ENCODE measurements at regions not wholly inside any gene's neighbourhood (a gene's known extent, or its start where the extent isn't known, plus 50 kb on each side); places are given as distances from the start of the nearest gene placed in this dataset.

DNA sequence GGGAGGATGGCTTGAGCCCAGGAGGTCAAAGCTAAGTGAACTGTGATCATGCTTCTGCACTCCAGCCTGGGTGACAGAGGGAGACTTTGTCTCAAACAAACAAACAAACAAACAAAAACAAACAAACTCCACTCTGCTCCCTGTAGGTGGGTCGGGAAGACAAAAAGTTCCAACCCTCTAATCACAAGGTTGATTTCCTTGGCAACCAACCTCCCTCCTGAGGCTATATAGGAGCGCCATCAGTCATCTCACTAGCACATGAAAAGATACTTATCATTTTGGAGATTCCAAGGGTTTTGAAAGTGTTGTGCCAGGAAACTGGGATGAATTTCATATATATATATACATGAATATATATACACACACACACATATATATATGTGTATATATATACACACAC is 160.5 kb downstream of the TUSC1 start:
- Histone ChIP-seq H2AFZ (ENCODE audit: control insufficient read depth, low read length) (no peak overlapping the region), H3K4me1 (ENCODE audit: control insufficient read depth, extremely low read depth, insufficient read depth, low read length) (no peaks in the 10 kb centered on the region), H3K4me2 (ENCODE audit: control insufficient read depth, extremely low read depth, insufficient read depth, low read depth, low read length) (no peak overlapping the region), H3K27me3 (ENCODE audit: control insufficient read depth, extremely low read depth, insufficient read depth, low read length) (no peaks in the 10 kb centered on the region), H3K9me1 (ENCODE audit: control insufficient read depth, extremely low read depth, insufficient read depth, low read length) (no peaks in the 10 kb centered on the region), H3K27ac (ENCODE audit: control insufficient read depth, insufficient read depth, low read length) (no peak overlapping the region), H3K9ac (ENCODE audit: control insufficient read depth, extremely low read depth, insufficient read depth, low read length) (no peak overlapping the region), H3K79me2 (ENCODE audit: control insufficient read depth, insufficient read depth, low read length) (no peaks in the 10 kb centered on the region), H3K9me3 (ENCODE audit: control insufficient read depth, low read depth, low read length) (no peaks in the 10 kb centered on the region), H3K4me3 (ENCODE audit: control insufficient read depth in 2 of 3, extremely low read depth in 1 of 3, insufficient read depth in 2 of 3, low read depth in 1 of 3, low read length in 3 of 3) (no peak overlapping the region), H3K36me3 (ENCODE audit: control insufficient read depth in 2 of 2, extremely low read depth in 1 of 2, insufficient read depth in 2 of 2, low read length in 2 of 2) (no peaks in the 10 kb centered on the region), H4K20me1 (ENCODE audit: control insufficient read depth, extremely low read depth, insufficient read depth, low read length) (no peaks in the 10 kb centered on the region)
- DNase-seq (ENCODE audit: low read depth, low spot score): no peak
- TF ChIP-seq, protein P1, sequence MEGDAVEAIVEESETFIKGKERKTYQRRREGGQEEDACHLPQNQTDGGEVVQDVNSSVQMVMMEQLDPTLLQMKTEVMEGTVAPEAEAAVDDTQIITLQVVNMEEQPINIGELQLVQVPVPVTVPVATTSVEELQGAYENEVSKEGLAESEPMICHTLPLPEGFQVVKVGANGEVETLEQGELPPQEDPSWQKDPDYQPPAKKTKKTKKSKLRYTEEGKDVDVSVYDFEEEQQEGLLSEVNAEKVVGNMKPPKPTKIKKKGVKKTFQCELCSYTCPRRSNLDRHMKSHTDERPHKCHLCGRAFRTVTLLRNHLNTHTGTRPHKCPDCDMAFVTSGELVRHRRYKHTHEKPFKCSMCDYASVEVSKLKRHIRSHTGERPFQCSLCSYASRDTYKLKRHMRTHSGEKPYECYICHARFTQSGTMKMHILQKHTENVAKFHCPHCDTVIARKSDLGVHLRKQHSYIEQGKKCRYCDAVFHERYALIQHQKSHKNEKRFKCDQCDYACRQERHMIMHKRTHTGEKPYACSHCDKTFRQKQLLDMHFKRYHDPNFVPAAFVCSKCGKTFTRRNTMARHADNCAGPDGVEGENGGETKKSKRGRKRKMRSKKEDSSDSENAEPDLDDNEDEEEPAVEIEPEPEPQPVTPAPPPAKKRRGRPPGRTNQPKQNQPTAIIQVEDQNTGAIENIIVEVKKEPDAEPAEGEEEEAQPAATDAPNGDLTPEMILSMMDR (optimal IDR thresholded peaks at IDR 0.05 in 1 of 3, IDR thresholded peaks at IDR 0.05 in 1 of 3, conservative IDR thresholded peaks at IDR 0.05 in 1 of 3; ENCODE audit: extremely low read depth in 1 of 3, insufficient read depth in 2 of 3, low read length in 3 of 3): no peak
- no peak for TF ChIP-seq EZH2 (IDR thresholded peaks at IDR 0.05; ENCODE audit: low read length)
- dilution Hi-C loops (cut with MboI; ENCODE audit: extremely low pct_ligation_motif_present, low sequenced_read_pairs): no loop called here
- no peak for FAIRE-seq

DNA sequence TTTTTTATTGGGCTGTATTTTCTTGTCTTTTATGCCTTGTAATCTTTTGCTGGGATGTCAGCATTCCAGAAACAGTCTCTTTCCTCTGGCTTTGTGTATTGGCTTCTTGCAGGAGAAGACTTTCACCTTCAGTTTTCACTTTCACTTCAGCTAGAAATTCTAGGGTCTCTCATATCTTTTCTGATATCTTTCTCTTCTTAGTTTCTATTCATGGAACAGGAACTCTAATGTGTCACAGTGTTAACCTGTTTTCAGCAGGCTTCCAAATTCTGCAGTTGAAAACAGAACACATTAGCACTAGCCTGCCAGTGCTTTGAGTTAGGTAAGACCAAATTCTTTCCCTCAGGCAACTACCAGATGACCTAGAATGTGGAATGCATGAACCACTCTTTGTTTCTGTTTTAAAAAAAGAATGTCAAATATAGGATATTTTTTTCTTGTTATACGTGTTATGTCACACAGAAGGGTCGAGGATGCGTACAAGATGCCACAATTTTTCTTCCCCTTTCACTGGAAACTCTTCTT is 164.7 kb downstream of the TUSC1 start:
- Histone ChIP-seq H2AFZ (ENCODE audit: control insufficient read depth, low read length) (no peak overlapping the region), H4K20me1 (ENCODE audit: control insufficient read depth, extremely low read depth, insufficient read depth, low read length) (no peaks in the 10 kb centered on the region), H3K9me1 (ENCODE audit: control insufficient read depth, extremely low read depth, insufficient read depth, low read length) (no peaks in the 10 kb centered on the region), H3K27ac (ENCODE audit: control insufficient read depth, insufficient read depth, low read length) (no peak overlapping the region), H3K4me3 (ENCODE audit: control insufficient read depth in 2 of 3, extremely low read depth in 1 of 3, insufficient read depth in 2 of 3, low read depth in 1 of 3, low read length in 3 of 3) (no peak overlapping the region), H3K9ac (ENCODE audit: control insufficient read depth, extremely low read depth, insufficient read depth, low read length) (no peak overlapping the region), H3K9me3 (ENCODE audit: control insufficient read depth, low read depth, low read length) (no peaks in the 10 kb centered on the region), H3K27me3 (ENCODE audit: control insufficient read depth, extremely low read depth, insufficient read depth, low read length) (no peaks in the 10 kb centered on the region), H3K79me2 (ENCODE audit: control insufficient read depth, insufficient read depth, low read length) (no peaks in the 10 kb centered on the region), H3K36me3 (ENCODE audit: control insufficient read depth in 2 of 2, extremely low read depth in 1 of 2, insufficient read depth in 2 of 2, low read length in 2 of 2) (no peaks in the 10 kb centered on the region), H3K4me2 (ENCODE audit: control insufficient read depth, extremely low read depth, insufficient read depth, low read depth, low read length) (no peak overlapping the region), H3K4me1 (ENCODE audit: control insufficient read depth, extremely low read depth, insufficient read depth, low read length) (no peaks in the 10 kb centered on the region)
- TF ChIP-seq EZH2 (IDR thresholded peaks at IDR 0.05; ENCODE audit: low read length): no peak
- TF ChIP-seq, protein P1 (optimal IDR thresholded peaks at IDR 0.05 in 1 of 3, IDR thresholded peaks at IDR 0.05 in 1 of 3, conservative IDR thresholded peaks at IDR 0.05 in 1 of 3; ENCODE audit: extremely low read depth in 1 of 3, insufficient read depth in 2 of 3, low read length in 3 of 3): no peak
- DNase-seq (ENCODE audit: low read depth, low spot score) (no peak), FAIRE-seq (no peak)
- dilution Hi-C loops (cut with MboI; ENCODE audit: extremely low pct_ligation_motif_present, low sequenced_read_pairs): no loop called here
